ENCODE measurements at regions not wholly inside any gene's neighbourhood (a gene's known extent, or its start where the extent isn't known, plus 50 kb on each side); places are given as distances from the start of the nearest gene placed in this dataset.
A peak's percentile ranks its signal among the peaks of the same experiment; 100 is the strongest.

DNA sequence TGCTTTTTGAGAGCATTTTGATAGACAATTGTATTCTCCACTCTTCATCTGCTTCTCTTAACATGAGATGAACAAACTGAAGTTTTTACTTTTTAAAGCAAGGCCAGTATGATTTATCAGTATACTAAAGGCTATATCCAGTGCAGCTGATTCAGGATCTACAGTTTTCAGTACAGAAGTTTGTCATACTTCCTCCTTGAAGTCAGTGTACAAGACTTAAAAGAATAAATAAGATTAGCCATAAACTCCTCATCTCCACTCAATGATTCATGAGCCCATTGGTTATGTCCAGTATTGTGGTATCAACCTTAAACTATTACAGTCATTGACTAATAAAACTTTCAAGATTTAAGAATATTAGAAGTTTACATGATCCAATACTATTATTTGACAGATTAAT is 374.8 kb upstream of the EPHA7 start:
- Histone ChIP-seq H3K36me3 (ENCODE audit: control insufficient read depth in 2 of 3, insufficient read depth in 3 of 3, low read length in 3 of 3) (no peaks in the 10 kb centered on the region), H3K27ac (ENCODE audit: low read depth in 2 of 2, low read length in 2 of 2) (no peak overlapping the region), H3K4me1 (ENCODE audit: control insufficient read depth in 2 of 3, insufficient read depth in 2 of 3, low read depth in 1 of 3, low read length in 3 of 3) (no peaks in the 10 kb centered on the region), H3K4me3 (ENCODE audit: low read length in 3 of 3) (no peak overlapping the region), H3K9ac (ENCODE audit: low read length in 3 of 3) (no peak overlapping the region), H3K9me3 (ENCODE audit: control insufficient read depth in 2 of 3, insufficient read depth in 1 of 3, low read length in 3 of 3) (no peaks in the 10 kb centered on the region), H3K27me3 (ENCODE audit: control insufficient read depth, insufficient read depth, low read length) (no peaks in the 10 kb centered on the region)
- DNase-seq (no peak), FAIRE-seq (peak; percentile 21)
- intact Hi-C loops (cut with DNase I), result no loop called here
- no peak for TF ChIP-seq CTCF (IDR thresholded peaks at IDR 0.05; ENCODE audit: borderline replicate concordance, extremely low read depth, insufficient read depth)

- DNase-seq, result peak in 3 of 5 donors; percentile 13 to 66 (median 55)
- Histone ChIP-seq H3K27ac (ENCODE audit: low read depth in 2 of 2, low read length in 2 of 2) (no peak overlapping the region), H3K27me3 (ENCODE audit: control insufficient read depth, insufficient read depth, low read length) (no peaks in the 10 kb centered on the region), H3K36me3 (ENCODE audit: control insufficient read depth in 2 of 3, insufficient read depth in 3 of 3, low read length in 3 of 3) (no peaks in the 10 kb centered on the region), H3K9ac (ENCODE audit: low read length in 3 of 3) (no peak overlapping the region), H3K4me3 (ENCODE audit: low read length in 3 of 3) (no peak overlapping the region), H3K4me1 (ENCODE audit: control insufficient read depth in 2 of 3, insufficient read depth in 2 of 3, low read depth in 1 of 3, low read length in 3 of 3) (no peaks in the 10 kb centered on the region), H3K9me3 (ENCODE audit: control insufficient read depth in 2 of 3, insufficient read depth in 1 of 3, low read length in 3 of 3) (no peaks in the 10 kb centered on the region)
- intact Hi-C loops (cut with DNase I), result no loop called here
- no peak for TF ChIP-seq CTCF (IDR thresholded peaks at IDR 0.05; ENCODE audit: borderline replicate concordance, extremely low read depth, insufficient read depth)
- no peak for FAIRE-seq
These were observed 373.4 kb upstream of the EPHA7 start for GRCh38 chr6:93792746-93793145.

DNA sequence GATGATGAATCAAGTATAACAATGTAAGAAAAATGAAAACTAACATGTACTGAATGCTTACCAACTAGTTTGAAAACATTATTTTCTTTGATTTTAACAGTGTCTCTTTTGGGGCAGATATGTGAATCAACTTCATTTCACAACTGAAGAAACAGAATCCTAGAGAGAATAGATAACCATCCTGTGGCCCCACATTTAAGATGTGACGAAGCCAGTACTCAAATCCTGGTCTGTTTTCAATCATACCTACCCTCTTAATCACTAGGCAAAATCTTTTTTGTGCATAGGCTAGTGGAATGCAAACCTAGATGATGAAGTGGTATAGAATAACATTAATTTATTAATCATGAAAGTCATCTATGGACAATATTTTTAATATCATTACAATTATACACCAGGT is 371.6 kb upstream of the EPHA7 start:
- H3K4me3 ChIP-seq (ENCODE audit: low read length in 3 of 3), result no peak overlapping the region
- H3K9ac ChIP-seq (ENCODE audit: low read length in 3 of 3), result no peak overlapping the region
- no peak for TF ChIP-seq CTCF (IDR thresholded peaks at IDR 0.05; ENCODE audit: borderline replicate concordance, extremely low read depth, insufficient read depth)
- H3K4me1 ChIP-seq (ENCODE audit: control insufficient read depth in 2 of 3, insufficient read depth in 2 of 3, low read depth in 1 of 3, low read length in 3 of 3), result no peaks in the 10 kb centered on the region
- intact Hi-C loops (cut with DNase I), result no loop called here
- no peaks in the 10 kb centered on the region for H3K27me3 ChIP-seq (ENCODE audit: control insufficient read depth, insufficient read depth, low read length)
- no peaks in the 10 kb centered on the region for H3K36me3 ChIP-seq (ENCODE audit: control insufficient read depth in 2 of 3, insufficient read depth in 3 of 3, low read length in 3 of 3)
- H3K27ac ChIP-seq (ENCODE audit: low read depth in 2 of 2, low read length in 2 of 2), result no peak overlapping the region
- no peaks in the 10 kb centered on the region for H3K9me3 ChIP-seq (ENCODE audit: control insufficient read depth in 2 of 3, insufficient read depth in 1 of 3, low read length in 3 of 3)
- DNase-seq, result no peak
- no peak for FAIRE-seq

GRCh38 chr6:93789532-93789931 is 370.2 kb upstream of the EPHA7 start:
- TF ChIP-seq CTCF (IDR thresholded peaks at IDR 0.05; ENCODE audit: borderline replicate concordance, extremely low read depth, insufficient read depth), result no peak

More at GRCh38 chr6:93789532-93789931, 370.2 kb upstream of the EPHA7 start:
- H3K27me3 ChIP-seq (ENCODE audit: control insufficient read depth, insufficient read depth, low read length), result no peaks in the 10 kb centered on the region
- no peaks in the 10 kb centered on the region for H3K4me1 ChIP-seq (ENCODE audit: control insufficient read depth in 2 of 3, insufficient read depth in 2 of 3, low read depth in 1 of 3, low read length in 3 of 3)
- H3K27ac ChIP-seq (ENCODE audit: low read depth in 2 of 2, low read length in 2 of 2), result no peak overlapping the region
- no peak for DNase-seq
- H3K9ac ChIP-seq (ENCODE audit: low read length in 3 of 3), result no peak overlapping the region
- no peaks in the 10 kb centered on the region for H3K36me3 ChIP-seq (ENCODE audit: control insufficient read depth in 2 of 3, insufficient read depth in 3 of 3, low read length in 3 of 3)
- no peaks in the 10 kb centered on the region for H3K9me3 ChIP-seq (ENCODE audit: control insufficient read depth in 2 of 3, insufficient read depth in 1 of 3, low read length in 3 of 3)
- intact Hi-C loops (cut with DNase I), result no loop called here
- H3K4me3 ChIP-seq (ENCODE audit: low read length in 3 of 3), result no peak overlapping the region
- peak; percentile 35 for FAIRE-seq

Measured in kidney (tissue), 13 donors.